GM23338 (cell line): ENCODE measurements at regions not wholly inside any gene's neighbourhood (a gene's known extent, or its start where the extent isn't known, plus 50 kb on each side); places are given as distances from the start of the nearest gene placed in this dataset.

Experiments
- ATAC-seq: fragments of 200-7000 bp; cut with Tn5 transposase; 3 replicates; pipeline ENCODE4 v1.9.1; 2020
- DNase-seq: peaks from one replicate; pipeline ENCODE4 v3.0.0-alpha.2; 2015; ENCODE audit warnings: low spot score
- H2AFZ ChIP-seq: fragments of 200-600 bp; sonication (generic); 2 replicates; pipeline ENCODE4 v1.8.0; 2016; ENCODE audit warnings: antibody characterized with exemption, mild to moderate bottlenecking, moderate library complexity
- H3F3A ChIP-seq: fragments of 200-600 bp; sonication (generic); replicated peaks from 2 replicates; pipeline ENCODE4 v1.8.0; 2017; ENCODE audit warnings: antibody characterized with exemption, mixed run types, low read depth
- H3K27ac ChIP-seq: fragments of 200-600 bp; sonication (generic); 2 replicates; pipeline ENCODE4 v1.6.1; 2016; ENCODE audit warnings: low read depth
- H3K27me3 ChIP-seq: fragments of 200-600 bp; sonication (generic); 2 replicates; pipeline ENCODE4 v1.8.0; 2016; ENCODE audit warnings: mild to moderate bottlenecking, mixed run types, moderate library complexity; ENCODE audit not compliant: insufficient read depth
- H3K36me3 ChIP-seq: fragments of 200-600 bp; sonication (generic); 2 replicates; pipeline ENCODE4 v1.8.0; 2016; ENCODE audit warnings: mild to moderate bottlenecking; ENCODE audit not compliant: insufficient read depth
- H3K4me1 ChIP-seq: fragments of 200-600 bp; sonication (generic); 2 replicates; pipeline ENCODE4 v1.8.0; 2016; ENCODE audit warnings: mild to moderate bottlenecking, moderate library complexity; ENCODE audit not compliant: insufficient read depth
- H3K4me2 ChIP-seq: fragments of 200-600 bp; sonication (generic); 2 replicates; pipeline ENCODE4 v1.7.1; 2017; ENCODE audit warnings: mixed run types
- H3K4me3 ChIP-seq: fragments of 200-600 bp; sonication (generic); 2 replicates; pipeline ENCODE4 v1.6.1; 2016; ENCODE audit warnings: mixed run types
- H3K79me2 ChIP-seq: fragments of 200-600 bp; sonication (generic); replicated peaks from 2 replicates; pipeline ENCODE4 v1.8.0; 2017; ENCODE audit warnings: mild to moderate bottlenecking; ENCODE audit not compliant: insufficient read depth
- H3K9me2 ChIP-seq: fragments of 200-600 bp; sonication (generic); 2 replicates; pipeline ENCODE4 v1.8.0; 2017; ENCODE audit not compliant: insufficient read depth
- H4K20me1 ChIP-seq: fragments of 200-600 bp; sonication (generic); replicated peaks from 2 replicates; pipeline ENCODE4 v1.8.0; 2017; ENCODE audit warnings: mild to moderate bottlenecking; ENCODE audit not compliant: insufficient read depth
- H3K27ac Mint-ChIP-seq: 2 replicates; pipeline ENCODE4 v1.8.0; 2020; ENCODE audit warnings: inconsistent platforms, mild to moderate bottlenecking, moderate library complexity, mixed read lengths
- H3K27me3 Mint-ChIP-seq: 3 replicates; pipeline ENCODE4 v1.8.0; 2022; ENCODE audit warnings: low read depth, mild to moderate bottlenecking, moderate library complexity, mixed read lengths, inconsistent platforms; ENCODE audit not compliant: insufficient read depth, poor library complexity
- H3K36me3 Mint-ChIP-seq: 3 replicates; pipeline ENCODE4 v1.8.0; 2021; ENCODE audit warnings: low read depth, mild to moderate bottlenecking, inconsistent platforms, moderate library complexity, mixed read lengths
- H3K4me1 Mint-ChIP-seq: 3 replicates; pipeline ENCODE4 v1.8.0; 2020; ENCODE audit warnings: mild to moderate bottlenecking, inconsistent platforms, mixed read lengths
- H3K4me3 Mint-ChIP-seq: 3 replicates; pipeline ENCODE4 v1.8.0; 2021; ENCODE audit warnings: moderate library complexity, mild to moderate bottlenecking, inconsistent platforms, mixed read lengths
- H3K9me3 Mint-ChIP-seq: 3 replicates; pipeline ENCODE4 v1.8.0; 2020; ENCODE audit warnings: moderate library complexity, mild to moderate bottlenecking, inconsistent platforms, mixed read lengths
- CREB1 ChIP-seq: fragments of 250-450 bp; sonication (Bioruptor Pico); IDR thresholded peaks from 2 replicates; pipeline ENCODE4 v1.5.0; 2020; ENCODE audit warnings: low read depth, mild to moderate bottlenecking, moderate library complexity
- EZH2 ChIP-seq: fragments of 200-600 bp; sonication (generic); IDR thresholded peaks from one replicate; pipeline ENCODE4 v1.8.0; 2017; ENCODE audit warnings: antibody characterized with exemption, mild to moderate bottlenecking, low read depth; ENCODE audit not compliant: unreplicated experiment
- POLR2AphosphoS5 ChIP-seq: IDR thresholded peaks from 2 replicates; pipeline ENCODE4 v1.6.1; 2016; ENCODE audit warnings: antibody characterized with exemption, low read depth
- STAT1 ChIP-seq: IDR thresholded peaks from one replicate; pipeline ENCODE4 v1.6.1; 2016; ENCODE audit warnings: antibody characterized with exemption; ENCODE audit not compliant: unreplicated experiment
- ZNF114 ChIP-seq: fragments of 250-450 bp; sonication (Bioruptor Pico); IDR thresholded peaks from 2 replicates; pipeline ENCODE4 v1.5.0; 2020; ENCODE audit warnings: mild to moderate bottlenecking, moderate library complexity
- TF ChIP-seq, protein P1 (sequence below): IDR thresholded peaks from 2 replicates; pipeline ENCODE4 v1.6.1; 2016; ENCODE audit warnings: antibody characterized with exemption
- TF ChIP-seq, protein P2 (sequence below): fragments of 250-450 bp; sonication (Bioruptor Pico); IDR thresholded peaks from 2 replicates; pipeline ENCODE4 v1.5.0; 2020; ENCODE audit warnings: mild to moderate bottlenecking, moderate library complexity

DNA sequence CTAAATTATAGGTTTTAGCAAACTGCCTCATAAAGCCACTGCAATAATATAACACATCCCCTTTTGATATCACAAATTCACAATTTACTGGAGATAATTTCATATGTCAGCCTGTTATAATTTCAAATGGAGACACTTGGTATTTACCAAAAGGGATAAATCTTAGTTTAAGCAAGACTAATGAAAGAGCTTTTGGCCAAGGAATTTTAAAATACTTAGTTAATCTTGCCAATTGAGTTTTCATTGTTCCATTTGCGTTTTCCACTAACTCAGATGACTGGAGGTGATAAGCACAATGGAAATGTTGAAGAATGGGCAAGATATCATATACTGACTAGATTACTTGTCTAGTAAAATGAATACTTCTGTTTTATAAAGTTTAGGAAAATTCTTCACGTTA is 379.3 kb upstream of the SYT4 start:
- Mint-ChIP-seq H3K27me3 (no peaks in the 10 kb centered on the region), H3K4me1 (peaks cover 3% of the 10 kb centered on the region; the same call in 1 of the 3 replicates), H3K27ac (no peak overlapping the region), H3K4me3 (no peak overlapping the region), H3K36me3 (peaks cover 2% of the 10 kb centered on the region; the same call in 2 of the 3 replicates), H3K9me3 (peaks cover 11% of the 10 kb centered on the region; the same call in 1 of the 3 replicates)
- Histone ChIP-seq H3K4me1 (no peaks in the 10 kb centered on the region), H3K36me3 (no peaks in the 10 kb centered on the region), H3K4me3 (no peak overlapping the region), H2AFZ (no peak overlapping the region), H3K27me3 (no peaks in the 10 kb centered on the region), H4K20me1 (no peaks in the 10 kb centered on the region), H3K27ac (no peak overlapping the region), H3K9me2 (no peaks in the 10 kb centered on the region), H3F3A (no peaks in the 10 kb centered on the region), H3K4me2 (no peak overlapping the region), H3K79me2 (no peaks in the 10 kb centered on the region)
- DNase-seq, result no peak
- ATAC-seq, result no peak
- no peak for TF ChIP-seq CREB1 (CRISPR knock-in tag)
- TF ChIP-seq, protein P1, sequence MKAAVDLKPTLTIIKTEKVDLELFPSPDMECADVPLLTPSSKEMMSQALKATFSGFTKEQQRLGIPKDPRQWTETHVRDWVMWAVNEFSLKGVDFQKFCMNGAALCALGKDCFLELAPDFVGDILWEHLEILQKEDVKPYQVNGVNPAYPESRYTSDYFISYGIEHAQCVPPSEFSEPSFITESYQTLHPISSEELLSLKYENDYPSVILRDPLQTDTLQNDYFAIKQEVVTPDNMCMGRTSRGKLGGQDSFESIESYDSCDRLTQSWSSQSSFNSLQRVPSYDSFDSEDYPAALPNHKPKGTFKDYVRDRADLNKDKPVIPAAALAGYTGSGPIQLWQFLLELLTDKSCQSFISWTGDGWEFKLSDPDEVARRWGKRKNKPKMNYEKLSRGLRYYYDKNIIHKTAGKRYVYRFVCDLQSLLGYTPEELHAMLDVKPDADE, result no peak
- TF ChIP-seq, protein P2, sequence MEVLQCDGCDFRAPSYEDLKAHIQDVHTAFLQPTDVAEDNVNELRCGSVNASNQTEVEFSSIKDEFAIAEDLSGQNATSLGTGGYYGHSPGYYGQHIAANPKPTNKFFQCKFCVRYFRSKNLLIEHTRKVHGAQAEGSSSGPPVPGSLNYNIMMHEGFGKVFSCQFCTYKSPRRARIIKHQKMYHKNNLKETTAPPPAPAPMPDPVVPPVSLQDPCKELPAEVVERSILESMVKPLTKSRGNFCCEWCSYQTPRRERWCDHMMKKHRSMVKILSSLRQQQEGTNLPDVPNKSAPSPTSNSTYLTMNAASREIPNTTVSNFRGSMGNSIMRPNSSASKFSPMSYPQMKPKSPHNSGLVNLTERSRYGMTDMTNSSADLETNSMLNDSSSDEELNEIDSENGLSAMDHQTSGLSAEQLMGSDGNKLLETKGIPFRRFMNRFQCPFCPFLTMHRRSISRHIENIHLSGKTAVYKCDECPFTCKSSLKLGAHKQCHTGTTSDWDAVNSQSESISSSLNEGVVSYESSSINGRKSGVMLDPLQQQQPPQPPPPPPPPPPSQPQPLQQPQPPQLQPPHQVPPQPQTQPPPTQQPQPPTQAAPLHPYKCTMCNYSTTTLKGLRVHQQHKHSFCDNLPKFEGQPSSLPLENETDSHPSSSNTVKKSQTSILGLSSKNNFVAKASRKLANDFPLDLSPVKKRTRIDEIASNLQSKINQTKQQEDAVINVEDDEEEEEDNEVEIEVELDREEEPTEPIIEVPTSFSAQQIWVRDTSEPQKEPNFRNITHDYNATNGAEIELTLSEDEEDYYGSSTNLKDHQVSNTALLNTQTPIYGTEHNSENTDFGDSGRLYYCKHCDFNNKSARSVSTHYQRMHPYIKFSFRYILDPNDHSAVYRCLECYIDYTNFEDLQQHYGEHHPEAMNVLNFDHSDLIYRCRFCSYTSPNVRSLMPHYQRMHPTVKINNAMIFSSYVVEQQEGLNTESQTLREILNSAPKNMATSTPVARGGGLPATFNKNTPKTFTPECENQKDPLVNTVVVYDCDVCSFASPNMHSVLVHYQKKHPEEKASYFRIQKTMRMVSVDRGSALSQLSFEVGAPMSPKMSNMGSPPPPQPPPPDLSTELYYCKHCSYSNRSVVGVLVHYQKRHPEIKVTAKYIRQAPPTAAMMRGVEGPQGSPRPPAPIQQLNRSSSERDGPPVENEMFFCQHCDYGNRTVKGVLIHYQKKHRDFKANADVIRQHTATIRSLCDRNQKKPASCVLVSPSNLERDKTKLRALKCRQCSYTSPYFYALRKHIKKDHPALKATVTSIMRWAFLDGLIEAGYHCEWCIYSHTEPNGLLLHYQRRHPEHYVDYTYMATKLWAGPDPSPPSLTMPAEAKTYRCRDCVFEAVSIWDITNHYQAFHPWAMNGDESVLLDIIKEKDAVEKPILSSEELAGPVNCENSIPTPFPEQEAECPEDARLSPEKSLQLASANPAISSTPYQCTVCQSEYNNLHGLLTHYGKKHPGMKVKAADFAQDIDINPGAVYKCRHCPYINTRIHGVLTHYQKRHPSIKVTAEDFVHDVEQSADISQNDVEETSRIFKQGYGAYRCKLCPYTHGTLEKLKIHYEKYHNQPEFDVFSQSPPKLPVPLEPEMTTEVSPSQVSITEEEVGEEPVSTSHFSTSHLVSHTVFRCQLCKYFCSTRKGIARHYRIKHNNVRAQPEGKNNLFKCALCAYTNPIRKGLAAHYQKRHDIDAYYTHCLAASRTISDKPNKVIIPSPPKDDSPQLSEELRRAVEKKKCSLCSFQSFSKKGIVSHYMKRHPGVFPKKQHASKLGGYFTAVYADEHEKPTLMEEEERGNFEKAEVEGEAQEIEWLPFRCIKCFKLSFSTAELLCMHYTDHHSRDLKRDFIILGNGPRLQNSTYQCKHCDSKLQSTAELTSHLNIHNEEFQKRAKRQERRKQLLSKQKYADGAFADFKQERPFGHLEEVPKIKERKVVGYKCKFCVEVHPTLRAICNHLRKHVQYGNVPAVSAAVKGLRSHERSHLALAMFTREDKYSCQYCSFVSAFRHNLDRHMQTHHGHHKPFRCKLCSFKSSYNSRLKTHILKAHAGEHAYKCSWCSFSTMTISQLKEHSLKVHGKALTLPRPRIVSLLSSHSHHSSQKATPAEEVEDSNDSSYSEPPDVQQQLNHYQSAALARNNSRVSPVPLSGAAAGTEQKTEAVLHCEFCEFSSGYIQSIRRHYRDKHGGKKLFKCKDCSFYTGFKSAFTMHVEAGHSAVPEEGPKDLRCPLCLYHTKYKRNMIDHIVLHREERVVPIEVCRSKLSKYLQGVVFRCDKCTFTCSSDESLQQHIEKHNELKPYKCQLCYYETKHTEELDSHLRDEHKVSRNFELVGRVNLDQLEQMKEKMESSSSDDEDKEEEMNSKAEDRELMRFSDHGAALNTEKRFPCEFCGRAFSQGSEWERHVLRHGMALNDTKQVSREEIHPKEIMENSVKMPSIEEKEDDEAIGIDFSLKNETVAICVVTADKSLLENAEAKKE, result no peak
- no peak for TF ChIP-seq POLR2AphosphoS5
- no peak for TF ChIP-seq ZNF114 (CRISPR knock-in tag)
- no peak for TF ChIP-seq EZH2
- no peak for TF ChIP-seq STAT1
